Cardiac fibroblast (primary cell): ENCODE measurements at regions not wholly inside any gene's neighbourhood (a gene's known extent, or its start where the extent isn't known, plus 50 kb on each side); places are given as distances from the start of the nearest gene placed in this dataset.

Experiments used
- DNase-seq, 2 donors: peaks; one replicate each; pipeline versions ENCODE4 v3.0.0 to v3.0.0-alpha.2; 2010; ENCODE audit warnings: low read depth in 2 of 2
- H3K4me3 ChIP-seq, 2 donors: replicated peaks in 1 of 2; 1 replicate in 1 of 2; 2 replicates in 1 of 2; pipeline ENCODE4 v1.5.1; 2011; ENCODE audit warnings: low read depth in 2 of 2, low read length in 2 of 2, mild to moderate bottlenecking in 2 of 2, moderate library complexity in 1 of 2
- CTCF ChIP-seq: IDR thresholded peaks from one replicate; pipeline ENCODE4 v1.5.1; 2011; ENCODE audit warnings: low read depth, mild to moderate bottlenecking, low read length, inconsistent platforms

GRCh38 chr9:20208226-20208625 is 414.1 kb downstream of the MLLT3 start:
- H3K4me3 ChIP-seq = no peak overlapping the region
- no peak for DNase-seq
- TF ChIP-seq CTCF = no peak

- no peak for TF ChIP-seq CTCF
Measured at GRCh38 chr9:20207176-20207575, 415.1 kb downstream of the MLLT3 start.

GRCh38 chr9:20205821-20206220 is 416.5 kb downstream of the MLLT3 start:
- TF ChIP-seq CTCF = no peak
- no peak overlapping the region for H3K4me3 ChIP-seq
- peak in 1 of 2 donors; percentile 73 for DNase-seq

More at GRCh38 chr9:20207176-20207575, 415.1 kb downstream of the MLLT3 start:
- H3K4me3 ChIP-seq = no peak overlapping the region
- DNase-seq = no peak

- no peak for TF ChIP-seq CTCF
- DNase-seq = no peak
- H3K4me3 ChIP-seq = no peak overlapping the region
Measured at GRCh38 chr9:20200991-20201431, 412.2 kb upstream of the SLC24A2 start.

DNA sequence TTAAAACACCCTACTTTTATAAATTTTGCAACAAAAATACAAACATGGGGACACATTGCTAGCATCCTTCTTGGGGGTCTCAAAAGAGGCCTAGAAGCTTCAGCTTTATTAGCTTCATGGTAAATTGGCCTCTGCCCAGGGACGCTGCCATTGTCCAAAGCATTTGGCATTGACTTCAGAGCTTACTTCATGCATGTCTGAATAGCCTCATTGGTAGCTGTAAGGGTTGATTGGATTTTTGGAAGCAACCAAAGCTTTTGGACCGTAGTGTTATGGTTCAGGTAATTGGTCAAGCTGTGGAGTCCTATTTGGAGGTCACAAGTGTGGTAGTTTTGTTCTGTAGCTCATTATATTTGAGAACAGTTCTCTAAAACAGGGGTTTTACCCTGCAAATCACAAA is 411.7 kb upstream of the SLC24A2 start:
- H3K4me3 ChIP-seq = no peak overlapping the region
- no peak for TF ChIP-seq CTCF
- DNase-seq = no peak

- DNase-seq = no peak
Measured at GRCh38 chr9:20199111-20199510, 410.3 kb upstream of the SLC24A2 start.

More at GRCh38 chr9:20199111-20199510, 410.3 kb upstream of the SLC24A2 start:
- H3K4me3 ChIP-seq = no peak overlapping the region
- no peak for TF ChIP-seq CTCF
